Liver (tissue), 8 donors: ENCODE measurements at regions not wholly inside any gene's neighbourhood (a gene's known extent, or its start where the extent isn't known, plus 50 kb on each side); places are given as distances from the start of the nearest gene placed in this dataset.

Source experiments
- DNase-seq: peaks from one replicate; pipeline ENCODE4 v3.0.0-alpha.2; 2017; ENCODE audit warnings: low spot score
- H3K27ac ChIP-seq, 2 donors: one replicate each; pipeline ENCODE4 v1.7.0; 2013; ENCODE audit warnings: inconsistent platforms in 2 of 2, low read length in 2 of 2, control low read depth in 1 of 2, low read depth in 1 of 2, mild to moderate bottlenecking in 1 of 2
- H3K27me3 ChIP-seq, 4 donors: one replicate each; pipeline versions ENCODE4 v1.6.1 to v1.7.0; 2013; ENCODE audit warnings: low read length in 3 of 4, inconsistent platforms in 1 of 4, mild to moderate bottlenecking in 1 of 4, moderate library complexity in 1 of 4; ENCODE audit not compliant: control insufficient read depth in 4 of 4, insufficient read depth in 4 of 4
- H3K36me3 ChIP-seq, 4 donors: one replicate each; pipeline versions ENCODE4 v1.6.1 to v1.7.0; 2013; ENCODE audit warnings: low read length in 3 of 4, mild to moderate bottlenecking in 3 of 4, low read depth in 1 of 4, moderate library complexity in 1 of 4; ENCODE audit not compliant: control insufficient read depth in 4 of 4, insufficient read depth in 3 of 4
- H3K4me1 ChIP-seq, 4 donors: one replicate each; pipeline versions ENCODE4 v1.6.1 to v1.7.0; 2013; ENCODE audit warnings: low read length in 3 of 4, mild to moderate bottlenecking in 3 of 4, moderate library complexity in 1 of 4; ENCODE audit not compliant: control insufficient read depth in 4 of 4, insufficient read depth in 4 of 4
- H3K4me3 ChIP-seq, 3 donors: one replicate each; pipeline versions ENCODE4 v1.6.1 to v1.7.0; 2013; ENCODE audit warnings: low read length in 3 of 3, control low read depth in 1 of 3, low read depth in 1 of 3, mild to moderate bottlenecking in 1 of 3
- H3K9ac ChIP-seq, 2 donors: one replicate each; pipeline ENCODE4 v1.7.0; 2013; ENCODE audit warnings: low read length in 2 of 2, mild to moderate bottlenecking in 2 of 2, moderate library complexity in 2 of 2, control low read depth in 1 of 2, low read depth in 1 of 2
- H3K9me3 ChIP-seq, 4 donors: one replicate each; pipeline versions ENCODE4 v1.6.1 to v1.7.0; 2013; ENCODE audit warnings: low read length in 3 of 4; ENCODE audit not compliant: control insufficient read depth in 4 of 4
- EGR1 ChIP-seq, 2 donors: IDR thresholded peaks; 2 replicates each; pipeline ENCODE4 v1.6.1; 2016 to 2018; ENCODE audit warnings: antibody characterized with exemption in 2 of 2, low read depth in 2 of 2
- FOXA1 ChIP-seq: IDR thresholded peaks from 2 replicates; pipeline ENCODE4 v1.6.1; 2016; ENCODE audit warnings: antibody characterized with exemption
- FOXA2 ChIP-seq: IDR thresholded peaks from 2 replicates; pipeline ENCODE4 v1.6.1; 2016; ENCODE audit warnings: antibody characterized with exemption
- GABPA ChIP-seq, 2 donors: IDR thresholded peaks in 1 of 2; conservative IDR thresholded peaks in 1 of 2; 2 replicates each; pipeline ENCODE4 v1.6.1; 2016; ENCODE audit warnings: antibody characterized with exemption in 2 of 2, mild to moderate bottlenecking in 1 of 2, moderate library complexity in 1 of 2
- HNF4A ChIP-seq, 2 donors: conservative IDR thresholded peaks; 2 replicates each; pipeline ENCODE4 v1.6.1; 2016; ENCODE audit warnings: antibody characterized with exemption in 2 of 2, mild to moderate bottlenecking in 2 of 2
- HNF4G ChIP-seq: IDR thresholded peaks from 2 replicates; pipeline ENCODE4 v1.6.1; 2016; ENCODE audit warnings: antibody characterized with exemption
- JUND ChIP-seq, 2 donors: IDR thresholded peaks; 2 replicates each; pipeline ENCODE4 v1.6.1; 2016; ENCODE audit warnings: antibody characterized with exemption in 2 of 2
- NR2F2 ChIP-seq: IDR thresholded peaks from 2 replicates; pipeline ENCODE4 v1.6.1; 2016; ENCODE audit warnings: antibody characterized with exemption
- RAD21 ChIP-seq, 2 donors: IDR thresholded peaks; 2 replicates each; pipeline ENCODE4 v1.6.1; 2016; ENCODE audit warnings: antibody characterized with exemption in 2 of 2, mild to moderate bottlenecking in 2 of 2
- RXRA ChIP-seq, 2 donors: IDR thresholded peaks; 2 replicates each; pipeline ENCODE4 v1.6.1; 2017 to 2018; ENCODE audit warnings: antibody characterized with exemption in 2 of 2, mild to moderate bottlenecking in 1 of 2
- SP1 ChIP-seq: IDR thresholded peaks from 2 replicates; pipeline ENCODE4 v1.6.1; 2018; ENCODE audit warnings: antibody characterized with exemption, mild to moderate bottlenecking
- TAF1 ChIP-seq: conservative IDR thresholded peaks from 2 replicates; pipeline ENCODE4 v1.6.1; 2016; ENCODE audit warnings: antibody characterized with exemption, mild to moderate bottlenecking
- YY1 ChIP-seq: IDR thresholded peaks from 2 replicates; pipeline ENCODE4 v1.6.1; 2016; ENCODE audit warnings: antibody characterized with exemption, mild to moderate bottlenecking
- WGBS: extraction: QIAGEN DNeasy Blood & Tissue Kit; methylation state at CpG from one replicate; pipeline ENCODE4 v1.1.7; 2013; 5-methylcytosine and 5-hydroxymethylcytosine counted together
- TF ChIP-seq, protein P1 (sequence below): IDR thresholded peaks from 2 replicates; pipeline ENCODE4 v1.6.1; 2016; ENCODE audit warnings: antibody characterized with exemption
- TF ChIP-seq, protein P2 (sequence below): IDR thresholded peaks from 2 replicates; pipeline ENCODE4 v1.6.1; 2016; ENCODE audit warnings: antibody characterized with exemption
- TF ChIP-seq, protein P3 (sequence below): IDR thresholded peaks from 2 replicates; pipeline ENCODE4 v1.6.1; 2016; ENCODE audit warnings: antibody characterized with exemption, mild to moderate bottlenecking
- TF ChIP-seq, protein P4 (sequence below): fragments of 150-350 bp; IDR thresholded peaks from 2 replicates; pipeline ENCODE4 v1.5.1; 2017; ENCODE audit warnings: improper control_type of control experiment, low read depth, low read length; ENCODE audit not compliant: missing input control
- donor health status: healthy.
- donor health status: healthy.
- donor health status: healthy.
- donor health status: healthy.
- donor health status: healthy.

DNA sequence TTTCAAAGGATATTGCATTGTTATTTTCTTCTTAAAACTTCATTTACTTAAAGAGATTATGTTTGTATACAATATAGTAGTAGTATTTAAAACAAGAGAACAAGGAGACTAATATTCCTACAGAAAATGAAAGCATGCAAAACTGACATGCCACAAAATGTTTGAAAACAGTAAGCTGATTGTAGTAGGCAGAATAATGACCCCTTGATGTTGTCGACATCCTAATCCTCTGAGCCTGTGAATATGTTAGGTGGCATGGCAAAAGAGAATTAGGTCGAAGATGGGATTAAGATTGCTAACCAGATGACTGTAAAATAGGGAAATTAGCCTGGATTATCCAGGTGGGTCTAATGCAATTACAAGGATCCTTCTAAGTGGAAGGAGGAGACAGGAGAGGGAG lies 522.2 kb upstream of the NR3C2 start:
- no peaks in the 10 kb centered on the region for H3K27me3 ChIP-seq
- H3K4me3 ChIP-seq, result no peak overlapping the region
- no peak overlapping the region for H3K9ac ChIP-seq
- peaks cover 0 to 3% (median 0%) of the 10 kb centered on the region in 4 donors for H3K9me3 ChIP-seq
- no peak overlapping the region for H3K27ac ChIP-seq
- no peaks in the 10 kb centered on the region for H3K4me1 ChIP-seq
- no peak for TF ChIP-seq FOXA1
- no peak for TF ChIP-seq HNF4A (conservative IDR thresholded peaks at IDR 0.05)
- no peak for TF ChIP-seq HNF4G
- H3K36me3 ChIP-seq, result no peaks in the 10 kb centered on the region
- no peak for DNase-seq
- WGBS, result 48% methylated on average over 2 of the region's 2 CpGs

DNA sequence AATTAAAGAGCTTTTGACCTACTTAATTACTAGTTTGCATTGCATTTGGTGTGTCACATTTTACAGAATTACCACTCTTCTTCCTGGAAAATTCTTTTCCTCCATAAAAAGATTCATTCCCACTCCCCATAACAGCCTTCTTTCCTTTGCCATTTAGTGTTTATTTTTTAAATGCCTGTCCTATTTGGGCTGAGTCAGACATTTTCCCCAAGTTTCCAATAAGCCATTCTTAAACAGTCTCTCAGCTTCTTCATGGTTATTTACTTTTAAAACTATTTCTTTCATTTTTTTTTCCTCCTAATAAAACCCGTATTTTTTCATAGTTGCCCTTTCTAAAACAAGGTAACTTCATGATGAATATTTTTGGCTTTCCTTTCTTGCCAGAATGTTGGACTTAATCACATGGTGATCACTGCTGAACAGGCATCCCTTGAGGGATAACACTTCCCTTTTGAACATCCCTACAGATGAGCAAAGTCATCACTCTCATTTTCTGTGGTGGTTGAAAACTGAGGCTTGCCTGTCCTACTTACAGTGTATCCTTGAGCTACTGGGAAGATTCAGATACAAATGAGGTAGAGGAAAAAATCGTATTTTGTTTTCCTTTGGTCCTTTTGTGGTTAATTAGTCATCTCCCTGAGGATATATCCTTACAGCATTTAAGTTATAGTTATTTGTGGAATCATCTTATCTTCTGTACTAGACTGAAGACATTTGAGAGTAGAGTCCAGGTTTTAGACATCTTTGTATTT lies 520.5 kb upstream of the NR3C2 start:
- Histone ChIP-seq H3K4me3 (no peak overlapping the region), H3K27me3 (no peaks in the 10 kb centered on the region), H3K27ac (no peak overlapping the region), H3K36me3 (no peaks in the 10 kb centered on the region), H3K9me3 (peaks cover 0 to 3% (median 0%) of the 10 kb centered on the region in 4 donors), H3K9ac (no peak overlapping the region), H3K4me1 (no peaks in the 10 kb centered on the region)
- DNase-seq, result no peak
- 52% methylated on average over 2 of the region's 2 CpGs for WGBS
- TF ChIP-seq EGR1 (IDR thresholded peaks at IDR 0.05; ENCODE audit: low read depth in 2 of 2) (no peak), HNF4A (conservative IDR thresholded peaks at IDR 0.05) (no peak), JUND (IDR thresholded peaks at IDR 0.05) (no peak), RAD21 (IDR thresholded peaks at IDR 0.05) (no peak), HNF4G (no peak), YY1 (no peak), TAF1 (no peak), FOXA2 (no peak), NR2F2 (no peak), SP1 (no peak), RXRA (IDR thresholded peaks at IDR 0.05) (no peak), GABPA (IDR thresholded peaks at IDR 0.05 in 1 of 2, conservative IDR thresholded peaks at IDR 0.05 in 1 of 2) (no peak)
- TF ChIP-seq, protein P1, sequence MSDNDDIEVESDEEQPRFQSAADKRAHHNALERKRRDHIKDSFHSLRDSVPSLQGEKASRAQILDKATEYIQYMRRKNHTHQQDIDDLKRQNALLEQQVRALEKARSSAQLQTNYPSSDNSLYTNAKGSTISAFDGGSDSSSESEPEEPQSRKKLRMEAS, result no peak
- TF ChIP-seq, protein P2, sequence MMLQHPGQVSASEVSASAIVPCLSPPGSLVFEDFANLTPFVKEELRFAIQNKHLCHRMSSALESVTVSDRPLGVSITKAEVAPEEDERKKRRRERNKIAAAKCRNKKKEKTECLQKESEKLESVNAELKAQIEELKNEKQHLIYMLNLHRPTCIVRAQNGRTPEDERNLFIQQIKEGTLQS, result no peak
- TF ChIP-seq, protein P3, sequence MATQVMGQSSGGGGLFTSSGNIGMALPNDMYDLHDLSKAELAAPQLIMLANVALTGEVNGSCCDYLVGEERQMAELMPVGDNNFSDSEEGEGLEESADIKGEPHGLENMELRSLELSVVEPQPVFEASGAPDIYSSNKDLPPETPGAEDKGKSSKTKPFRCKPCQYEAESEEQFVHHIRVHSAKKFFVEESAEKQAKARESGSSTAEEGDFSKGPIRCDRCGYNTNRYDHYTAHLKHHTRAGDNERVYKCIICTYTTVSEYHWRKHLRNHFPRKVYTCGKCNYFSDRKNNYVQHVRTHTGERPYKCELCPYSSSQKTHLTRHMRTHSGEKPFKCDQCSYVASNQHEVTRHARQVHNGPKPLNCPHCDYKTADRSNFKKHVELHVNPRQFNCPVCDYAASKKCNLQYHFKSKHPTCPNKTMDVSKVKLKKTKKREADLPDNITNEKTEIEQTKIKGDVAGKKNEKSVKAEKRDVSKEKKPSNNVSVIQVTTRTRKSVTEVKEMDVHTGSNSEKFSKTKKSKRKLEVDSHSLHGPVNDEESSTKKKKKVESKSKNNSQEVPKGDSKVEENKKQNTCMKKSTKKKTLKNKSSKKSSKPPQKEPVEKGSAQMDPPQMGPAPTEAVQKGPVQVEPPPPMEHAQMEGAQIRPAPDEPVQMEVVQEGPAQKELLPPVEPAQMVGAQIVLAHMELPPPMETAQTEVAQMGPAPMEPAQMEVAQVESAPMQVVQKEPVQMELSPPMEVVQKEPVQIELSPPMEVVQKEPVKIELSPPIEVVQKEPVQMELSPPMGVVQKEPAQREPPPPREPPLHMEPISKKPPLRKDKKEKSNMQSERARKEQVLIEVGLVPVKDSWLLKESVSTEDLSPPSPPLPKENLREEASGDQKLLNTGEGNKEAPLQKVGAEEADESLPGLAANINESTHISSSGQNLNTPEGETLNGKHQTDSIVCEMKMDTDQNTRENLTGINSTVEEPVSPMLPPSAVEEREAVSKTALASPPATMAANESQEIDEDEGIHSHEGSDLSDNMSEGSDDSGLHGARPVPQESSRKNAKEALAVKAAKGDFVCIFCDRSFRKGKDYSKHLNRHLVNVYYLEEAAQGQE, result no peak
- TF ChIP-seq, protein P4, sequence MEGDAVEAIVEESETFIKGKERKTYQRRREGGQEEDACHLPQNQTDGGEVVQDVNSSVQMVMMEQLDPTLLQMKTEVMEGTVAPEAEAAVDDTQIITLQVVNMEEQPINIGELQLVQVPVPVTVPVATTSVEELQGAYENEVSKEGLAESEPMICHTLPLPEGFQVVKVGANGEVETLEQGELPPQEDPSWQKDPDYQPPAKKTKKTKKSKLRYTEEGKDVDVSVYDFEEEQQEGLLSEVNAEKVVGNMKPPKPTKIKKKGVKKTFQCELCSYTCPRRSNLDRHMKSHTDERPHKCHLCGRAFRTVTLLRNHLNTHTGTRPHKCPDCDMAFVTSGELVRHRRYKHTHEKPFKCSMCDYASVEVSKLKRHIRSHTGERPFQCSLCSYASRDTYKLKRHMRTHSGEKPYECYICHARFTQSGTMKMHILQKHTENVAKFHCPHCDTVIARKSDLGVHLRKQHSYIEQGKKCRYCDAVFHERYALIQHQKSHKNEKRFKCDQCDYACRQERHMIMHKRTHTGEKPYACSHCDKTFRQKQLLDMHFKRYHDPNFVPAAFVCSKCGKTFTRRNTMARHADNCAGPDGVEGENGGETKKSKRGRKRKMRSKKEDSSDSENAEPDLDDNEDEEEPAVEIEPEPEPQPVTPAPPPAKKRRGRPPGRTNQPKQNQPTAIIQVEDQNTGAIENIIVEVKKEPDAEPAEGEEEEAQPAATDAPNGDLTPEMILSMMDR, result no peak
